Keratinocyte (primary cell): ENCODE measurements at regions not wholly inside any gene's neighbourhood (a gene's known extent, or its start where the extent isn't known, plus 50 kb on each side); places are given as distances from the start of the nearest gene placed in this dataset.
A peak's percentile ranks its signal among the peaks of the same experiment; 100 is the strongest.

Experiments
- CTCF ChIP-seq, 3 experiments: IDR thresholded peaks in 1 of 3; conservative IDR thresholded peaks in 1 of 3; optimal IDR thresholded peaks in 1 of 3; 2 replicates in 2 of 3; 3 replicates in 1 of 3; pipeline versions ENCODE3 to v1.5.1; 2011; ENCODE audit warnings: low read length in 3 of 3, mild to moderate bottlenecking in 3 of 3, moderate library complexity in 2 of 3, control low read depth in 1 of 3, inconsistent platforms in 1 of 3; ENCODE audit not compliant: insufficient read depth in 2 of 3; ENCODE audit errors: extremely low read depth in 1 of 3
- EZH2 ChIP-seq: IDR thresholded peaks from one replicate; pipeline ENCODE4 v1.6.1; 2012; ENCODE audit warnings: inconsistent platforms, mild to moderate bottlenecking, low read length, moderate library complexity

DNA sequence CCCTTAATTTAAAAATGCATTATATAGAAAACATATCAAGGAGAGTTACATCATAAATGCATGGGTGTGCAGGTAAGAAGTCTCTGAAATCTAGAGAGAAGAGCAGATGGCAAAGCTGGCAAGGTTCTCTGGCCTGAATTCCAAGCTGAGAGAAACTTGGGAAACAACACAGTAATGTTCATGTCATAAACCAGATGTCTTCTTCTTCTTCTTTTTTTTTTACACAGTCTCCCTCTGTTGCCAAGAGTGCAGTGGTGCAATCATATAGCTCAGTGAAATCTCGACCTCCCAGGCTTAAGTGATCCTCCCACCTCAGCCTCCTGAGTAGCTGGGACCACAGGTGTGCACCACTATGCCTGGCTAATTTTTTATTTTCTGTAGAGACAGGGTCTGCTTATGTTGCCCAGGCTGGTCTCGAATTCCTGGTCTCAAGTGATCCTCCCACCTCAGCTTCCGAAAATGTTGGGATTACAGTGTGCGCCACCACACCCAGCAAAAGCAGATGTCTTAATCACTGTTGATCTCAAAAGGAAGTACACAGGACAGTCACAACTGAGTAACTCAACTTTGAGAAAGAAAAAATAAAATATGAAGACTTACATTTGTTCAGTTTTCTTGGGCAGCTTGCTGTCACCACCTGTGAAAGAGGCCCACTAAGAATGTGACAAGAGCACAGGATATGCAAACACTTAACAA lies 77.3 kb downstream of the DNAAF9 start:
- peak in 1 of 3 experiments; percentile 26 for TF ChIP-seq CTCF (optimal IDR thresholded peaks at IDR 0.05 in 1 of 3, IDR thresholded peaks at IDR 0.05 in 1 of 3, conservative IDR thresholded peaks at IDR 0.05 in 1 of 3; ENCODE audit: extremely low read depth in 1 of 3, insufficient read depth in 2 of 3, low read length in 3 of 3)
- no peak for TF ChIP-seq EZH2
